Neuronal stem cell (in vitro differentiated cells): ENCODE measurements at regions not wholly inside any gene's neighbourhood (a gene's known extent, or its start where the extent isn't known, plus 50 kb on each side); places are given as distances from the start of the nearest gene placed in this dataset.

Source experiments
- DNase-seq: peaks from one replicate; pipeline ENCODE4 v3.0.0-alpha.2; 2013; ENCODE audit warnings: low spot score
- H2AFZ ChIP-seq: one replicate; pipeline ENCODE4 v1.6.1; 2013; ENCODE audit warnings: mild to moderate bottlenecking, low read length, inconsistent platforms
- H2AK5ac ChIP-seq: 2 replicates; pipeline ENCODE4 v1.6.1; 2013; ENCODE audit warnings: low read depth, mild to moderate bottlenecking, inconsistent platforms, low read length, moderate library complexity, mixed read lengths
- H2BK120ac ChIP-seq: 2 replicates; pipeline ENCODE4 v1.6.1; 2013; ENCODE audit warnings: low read depth, mild to moderate bottlenecking, inconsistent platforms, low read length, moderate library complexity, mixed read lengths
- H2BK12ac ChIP-seq: one replicate; pipeline ENCODE4 v1.6.1; 2013; ENCODE audit warnings: low read length, inconsistent platforms
- H2BK15ac ChIP-seq: 2 replicates; pipeline ENCODE4 v1.6.1; 2013; ENCODE audit warnings: mild to moderate bottlenecking, low read length, inconsistent platforms, mixed read lengths
- H2BK5ac ChIP-seq: one replicate; pipeline ENCODE4 v1.6.1; 2013; ENCODE audit warnings: inconsistent platforms, mild to moderate bottlenecking, low read length, moderate library complexity
- H3K14ac ChIP-seq: one replicate; pipeline ENCODE4 v1.6.1; 2013; ENCODE audit warnings: low read length, inconsistent platforms
- H3K18ac ChIP-seq: 2 replicates; pipeline ENCODE4 v1.6.1; 2013; ENCODE audit warnings: low read length, inconsistent platforms
- H3K23ac ChIP-seq: 2 replicates; pipeline ENCODE4 v1.6.1; 2013; ENCODE audit warnings: low read depth, mild to moderate bottlenecking, mixed read lengths, low read length, inconsistent platforms; ENCODE audit not compliant: poor library complexity
- H3K27ac ChIP-seq: replicated peaks from 3 replicates; pipeline ENCODE4 v1.5.1; 2013; ENCODE audit warnings: low read length, inconsistent platforms
- H3K27me3 ChIP-seq, 3 experiments: 2 replicates each; pipeline ENCODE4 v1.6.1; 2013; ENCODE audit warnings: low read length in 3 of 3, mild to moderate bottlenecking in 2 of 3, inconsistent platforms in 1 of 3, low read depth in 1 of 3, mixed read lengths in 1 of 3, moderate library complexity in 1 of 3; ENCODE audit not compliant: control insufficient read depth in 3 of 3, insufficient read depth in 3 of 3
- H3K36me3 ChIP-seq, 2 donors: replicated peaks in 1 of 2; 2 replicates each; pipeline ENCODE4 v1.6.1; 2013; ENCODE audit warnings: low read length in 2 of 2; ENCODE audit not compliant: control insufficient read depth in 2 of 2, insufficient read depth in 2 of 2
- H3K4ac ChIP-seq: 2 replicates; pipeline ENCODE4 v1.6.1; 2013; ENCODE audit warnings: inconsistent platforms, mild to moderate bottlenecking, low read length, moderate library complexity
- H3K4me1 ChIP-seq, 2 donors: 1 replicate in 1 of 2; 2 replicates in 1 of 2; pipeline ENCODE4 v1.6.1; 2013; ENCODE audit warnings: low read length in 2 of 2, low read depth in 1 of 2; ENCODE audit not compliant: control insufficient read depth in 2 of 2, insufficient read depth in 1 of 2
- H3K4me2 ChIP-seq: one replicate; pipeline ENCODE4 v1.6.1; 2013; ENCODE audit warnings: mild to moderate bottlenecking, low read length, inconsistent platforms; ENCODE audit not compliant: insufficient read depth, poor library complexity, severe bottlenecking
- H3K4me3 ChIP-seq, 2 donors: 2 replicates each; pipeline ENCODE4 v1.5.1; 2013; ENCODE audit warnings: low read length in 2 of 2, mild to moderate bottlenecking in 2 of 2, inconsistent platforms in 1 of 2, moderate library complexity in 1 of 2
- H3K79me1 ChIP-seq: one replicate; pipeline ENCODE4 v1.6.1; 2013; ENCODE audit warnings: low read depth, mild to moderate bottlenecking, inconsistent platforms, low read length, moderate library complexity
- H3K9ac ChIP-seq: one replicate; pipeline ENCODE4 v1.6.1; 2013; ENCODE audit warnings: mild to moderate bottlenecking, low read depth, low read length, inconsistent platforms; ENCODE audit not compliant: poor library complexity
- H3K9me3 ChIP-seq, 2 donors: replicated peaks in 1 of 2; 2 replicates each; pipeline versions ENCODE3 to v1.6.1; 2013; ENCODE audit warnings: low read length in 2 of 2, mild to moderate bottlenecking in 2 of 2, inconsistent platforms in 1 of 2, low read depth in 1 of 2, mixed read lengths in 1 of 2, moderate library complexity in 1 of 2; ENCODE audit not compliant: control insufficient read depth in 2 of 2, insufficient read depth in 1 of 2
- H4K8ac ChIP-seq: one replicate; pipeline ENCODE4 v1.6.1; 2013; ENCODE audit warnings: low read depth, mild to moderate bottlenecking, inconsistent platforms, low read length, moderate library complexity
- H4K91ac ChIP-seq: one replicate; pipeline ENCODE4 v1.6.1; 2013; ENCODE audit warnings: low read length, low read depth, mild to moderate bottlenecking, inconsistent platforms; ENCODE audit not compliant: poor library complexity
- WGBS, 2 donors: extraction: QIAGEN DNeasy Blood & Tissue Kit; methylation state at CpG; one replicate each; pipeline ENCODE4 v1.1.7; 2013; ENCODE audit warnings: missing lambda C conversion rate in 2 of 2, mixed read lengths in 1 of 2; ENCODE audit not compliant: insufficient read length in 2 of 2, insufficient replicate concordance in 1 of 2; ENCODE audit errors: extremely low coverage in 2 of 2; 5-methylcytosine and 5-hydroxymethylcytosine counted together

- Histone ChIP-seq H2BK120ac (no peak overlapping the region), H2BK12ac (no peak overlapping the region), H4K8ac (no peak overlapping the region), H3K4ac (no peak overlapping the region), H2AK5ac (no peak overlapping the region), H2BK5ac (no peak overlapping the region), H2AFZ (no peak overlapping the region), H3K14ac (no peak overlapping the region), H2BK15ac (no peak overlapping the region), H3K4me2 (no peak overlapping the region), H3K36me3 (no peaks in the 10 kb centered on the region), H3K27ac (no peak overlapping the region), H3K4me1 (peaks cover 0 to 9% of the 10 kb centered on the region in 2 donors), H3K4me3 (no peak overlapping the region), H3K9ac (no peak overlapping the region), H3K27me3 (peaks cover 0 to 24% (median 0%) of the 10 kb centered on the region in 3 experiments), H3K23ac (no peak overlapping the region), H4K91ac (no peak overlapping the region), H3K79me1 (no peaks in the 10 kb centered on the region), H3K9me3 (no peaks in the 10 kb centered on the region), H3K18ac (no peak overlapping the region)
- WGBS, 2 donors, result no CpG with 5 or more reads among the region's 2 CpGs
- DNase-seq, result no peak
Observed at GRCh38 chr2:88854528-88854927, 163.1 kb downstream of the RPIA start.

GRCh38 chr2:88855620-88856408 is 164.3 kb downstream of the RPIA start:
- Histone ChIP-seq H2BK5ac (no peak overlapping the region), H2AFZ (no peak overlapping the region), H2BK15ac (no peak overlapping the region), H3K23ac (no peak overlapping the region), H3K27me3 (peaks cover 0 to 30% (median 0%) of the 10 kb centered on the region in 3 experiments), H3K36me3 (no peaks in the 10 kb centered on the region), H3K4me2 (no peak overlapping the region), H3K4me3 (no peak overlapping the region), H2BK12ac (no peak overlapping the region), H3K4ac (no peak overlapping the region), H3K18ac (no peak overlapping the region), H3K14ac (no peak overlapping the region), H3K9ac (no peak overlapping the region), H3K79me1 (no peaks in the 10 kb centered on the region), H4K8ac (no peak overlapping the region), H3K4me1 (peaks cover 0 to 9% of the 10 kb centered on the region in 2 donors), H4K91ac (no peak overlapping the region), H2AK5ac (no peak overlapping the region), H3K9me3 (no peaks in the 10 kb centered on the region), H3K27ac (no peak overlapping the region), H2BK120ac (no peak overlapping the region)
- no CpG with 5 or more reads among the region's 3 CpGs for WGBS, 2 donors
- DNase-seq, result no peak

- Histone ChIP-seq H3K27me3 (peaks cover 0 to 31% (median 0%) of the 10 kb centered on the region in 3 experiments), H2AK5ac (no peak overlapping the region), H3K23ac (no peak overlapping the region), H4K8ac (no peak overlapping the region), H3K4me2 (no peak overlapping the region), H3K4me1 (peaks cover 0 to 9% of the 10 kb centered on the region in 2 donors), H3K4ac (no peak overlapping the region), H3K9ac (no peak overlapping the region), H2AFZ (no peak overlapping the region), H3K9me3 (no peaks in the 10 kb centered on the region), H2BK15ac (no peak overlapping the region), H3K27ac (no peak overlapping the region), H2BK12ac (no peak overlapping the region), H3K79me1 (no peaks in the 10 kb centered on the region), H3K18ac (no peak overlapping the region), H2BK120ac (no peak overlapping the region), H2BK5ac (no peak overlapping the region), H3K4me3 (no peak overlapping the region), H4K91ac (no peak overlapping the region), H3K14ac (no peak overlapping the region), H3K36me3 (no peaks in the 10 kb centered on the region)
- WGBS, 2 donors, result no CpG with 5 or more reads among the region's 3 CpGs
- no peak for DNase-seq
Observed at GRCh38 chr2:88856409-88857135, 165.1 kb downstream of the RPIA start.

- Histone ChIP-seq H2BK120ac (no peak overlapping the region), H3K27me3 (peaks cover 0 to 24% (median 0%) of the 10 kb centered on the region in 3 experiments), H3K4me1 (peaks cover 0 to 9% of the 10 kb centered on the region in 2 donors), H3K9me3 (no peaks in the 10 kb centered on the region), H3K36me3 (no peaks in the 10 kb centered on the region), H3K4me2 (no peak overlapping the region), H3K18ac (peak overlapping the region; percentile 84), H2AK5ac (no peak overlapping the region), H2BK12ac (no peak overlapping the region), H4K91ac (no peak overlapping the region), H3K27ac (no peak overlapping the region), H3K4ac (no peak overlapping the region), H3K14ac (no peak overlapping the region), H3K9ac (no peak overlapping the region), H4K8ac (no peak overlapping the region), H2BK15ac (no peak overlapping the region), H2AFZ (no peak overlapping the region), H3K79me1 (no peaks in the 10 kb centered on the region), H3K4me3 (no peak overlapping the region), H3K23ac (no peak overlapping the region), H2BK5ac (no peak overlapping the region)
- WGBS, 2 donors, result no CpG with 5 or more reads among the region's 9 CpGs
- DNase-seq, result no peak
Observed at GRCh38 chr2:88857274-88857741, 165.8 kb downstream of the RPIA start.
